HL-60 (cell line): ENCODE measurements at regions not wholly inside any gene's neighbourhood (a gene's known extent, or its start where the extent isn't known, plus 50 kb on each side); places are given as distances from the start of the nearest gene placed in this dataset.

Experiments used
- POLR2AphosphoS5 ChIP-seq: IDR thresholded peaks from 2 replicates; pipeline ENCODE4 v1.6.1; 2012; ENCODE audit warnings: low read depth
- TF ChIP-seq, protein P1 (sequence below): IDR thresholded peaks from one replicate; pipeline ENCODE4 v1.5.1; 2011; ENCODE audit warnings: low read length, control low read depth, inconsistent platforms; ENCODE audit not compliant: insufficient read depth

DNA sequence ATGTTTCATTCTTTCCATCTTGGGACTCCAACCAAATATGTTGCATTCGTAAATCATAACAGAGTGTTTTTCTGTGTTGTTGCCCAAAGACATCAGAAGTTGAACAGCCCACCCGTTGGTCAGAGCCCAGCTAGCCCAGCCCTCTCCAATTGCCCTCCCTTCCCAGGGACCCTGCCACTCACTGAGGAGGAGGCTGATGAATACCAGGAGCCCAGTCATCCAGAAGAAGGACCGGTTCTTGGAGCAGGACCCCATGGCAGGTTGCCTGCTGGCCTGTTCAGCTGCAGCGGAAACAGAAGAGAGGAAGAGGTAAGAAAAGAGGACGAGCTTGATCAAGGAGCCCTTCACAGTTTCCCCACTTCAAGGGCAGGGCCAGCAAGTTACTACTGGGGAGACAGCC lies 172.2 kb upstream of the ETV3 start:
- TF ChIP-seq, protein P1, sequence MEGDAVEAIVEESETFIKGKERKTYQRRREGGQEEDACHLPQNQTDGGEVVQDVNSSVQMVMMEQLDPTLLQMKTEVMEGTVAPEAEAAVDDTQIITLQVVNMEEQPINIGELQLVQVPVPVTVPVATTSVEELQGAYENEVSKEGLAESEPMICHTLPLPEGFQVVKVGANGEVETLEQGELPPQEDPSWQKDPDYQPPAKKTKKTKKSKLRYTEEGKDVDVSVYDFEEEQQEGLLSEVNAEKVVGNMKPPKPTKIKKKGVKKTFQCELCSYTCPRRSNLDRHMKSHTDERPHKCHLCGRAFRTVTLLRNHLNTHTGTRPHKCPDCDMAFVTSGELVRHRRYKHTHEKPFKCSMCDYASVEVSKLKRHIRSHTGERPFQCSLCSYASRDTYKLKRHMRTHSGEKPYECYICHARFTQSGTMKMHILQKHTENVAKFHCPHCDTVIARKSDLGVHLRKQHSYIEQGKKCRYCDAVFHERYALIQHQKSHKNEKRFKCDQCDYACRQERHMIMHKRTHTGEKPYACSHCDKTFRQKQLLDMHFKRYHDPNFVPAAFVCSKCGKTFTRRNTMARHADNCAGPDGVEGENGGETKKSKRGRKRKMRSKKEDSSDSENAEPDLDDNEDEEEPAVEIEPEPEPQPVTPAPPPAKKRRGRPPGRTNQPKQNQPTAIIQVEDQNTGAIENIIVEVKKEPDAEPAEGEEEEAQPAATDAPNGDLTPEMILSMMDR = no peak
- TF ChIP-seq POLR2AphosphoS5 = no peak
